Activated CD4-positive, CD25-positive, alpha-beta regulatory T cell treated with anti-CD3 and anti-CD28 coated beads, Interleukin-2, amount 50 U/mL, for 16 hours (primary cell): ENCODE measurements at regions not wholly inside any gene's neighbourhood (a gene's known extent, or its start where the extent isn't known, plus 50 kb on each side); places are given as distances from the start of the nearest gene placed in this dataset.

Experiments used
- DNase-seq: peaks from one replicate; pipeline ENCODE4 v3.0.0-alpha.2; 2020; ENCODE audit warnings: low read depth, low spot score

- DNase-seq, result no peak
Measured at GRCh38 chr2:136215908-136216472, 98.0 kb upstream of the CXCR4 start.

GRCh38 chr2:136215449-136215848 lies 97.5 kb upstream of the CXCR4 start:
- no peak for DNase-seq

GRCh38 chr2:136214307-136215200 lies 96.6 kb upstream of the CXCR4 start:
- no peak for DNase-seq

GRCh38 chr2:136213836-136214235 lies 95.9 kb upstream of the CXCR4 start:
- no peak for DNase-seq

- peak; percentile 2 for DNase-seq
Measured at GRCh38 chr2:136212426-136213378, 94.8 kb upstream of the CXCR4 start.

- DNase-seq, result no peak
Measured at GRCh38 chr2:136211701-136212100, 93.8 kb upstream of the CXCR4 start.

GRCh38 chr2:136210822-136211221 lies 92.9 kb upstream of the CXCR4 start:
- no peak for DNase-seq

- no peak for DNase-seq
Measured at GRCh38 chr2:136210455-136210805, 92.5 kb upstream of the CXCR4 start.

GRCh38 chr2:136209561-136210454 lies 91.9 kb upstream of the CXCR4 start:
- DNase-seq, result no peak

- DNase-seq, result no peak
Measured at GRCh38 chr2:136208682-136209420, 90.9 kb upstream of the CXCR4 start.

- no peak for DNase-seq
Measured at GRCh38 chr2:136207665-136208064, 89.7 kb upstream of the CXCR4 start.

- DNase-seq, result no peak
Measured at GRCh38 chr2:136207030-136207623, 89.2 kb upstream of the CXCR4 start.

- no peak for DNase-seq
Measured at GRCh38 chr2:136206613-136207012, 88.7 kb upstream of the CXCR4 start.

- DNase-seq, result no peak
Measured at GRCh38 chr2:136205615-136206014, 87.7 kb upstream of the CXCR4 start.

GRCh38 chr2:136204971-136205370 lies 87.0 kb upstream of the CXCR4 start:
- no peak for DNase-seq

- DNase-seq, result no peak
Measured at GRCh38 chr2:136195226-136195625, 77.3 kb upstream of the CXCR4 start.

GRCh38 chr2:136191041-136191440 lies 73.1 kb upstream of the CXCR4 start:
- no peak for DNase-seq

GRCh38 chr2:136189221-136189782 lies 71.4 kb upstream of the CXCR4 start:
- DNase-seq, result no peak

GRCh38 chr2:136188086-136188485 lies 70.1 kb upstream of the CXCR4 start:
- DNase-seq, result no peak
